NCI-H1694 treated with DMSO at 0.1 percent for 48 hours (cell line): ENCODE measurements at regions not wholly inside any gene's neighbourhood (a gene's known extent, or its start where the extent isn't known, plus 50 kb on each side); places are given as distances from the start of the nearest gene placed in this dataset.

Experiments
- DNase-seq: peaks from one replicate; lab custom pipeline; 2025; lab: John Stamatoyannopoulos, UW

DNA sequence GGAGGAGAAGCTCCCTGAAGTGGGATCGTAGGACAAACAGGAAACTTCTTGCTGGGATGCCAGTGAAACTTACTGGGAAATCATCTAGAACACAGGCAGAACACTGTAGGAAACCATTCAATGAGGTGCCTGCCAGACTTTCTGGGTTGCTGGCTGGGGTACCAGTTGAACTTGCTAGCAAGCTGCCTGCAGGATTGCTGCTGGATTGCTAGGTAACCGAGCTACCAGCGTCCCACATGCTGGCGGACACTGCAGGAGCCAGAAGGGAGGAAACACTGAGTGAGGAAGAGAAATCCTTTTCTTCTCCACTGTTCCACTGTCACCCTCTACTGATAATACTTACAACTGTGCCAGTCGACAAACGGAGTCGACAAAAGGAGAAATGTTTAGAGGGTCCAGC is 91.3 kb upstream of the SLC35B3 start:
- no peak for DNase-seq

- no peak for DNase-seq
Observed at GRCh38 chr6:8525370-8525769, 90.0 kb upstream of the SLC35B3 start.

- DNase-seq = no peak
Observed at GRCh38 chr6:8513174-8513573, 77.8 kb upstream of the SLC35B3 start.

DNA sequence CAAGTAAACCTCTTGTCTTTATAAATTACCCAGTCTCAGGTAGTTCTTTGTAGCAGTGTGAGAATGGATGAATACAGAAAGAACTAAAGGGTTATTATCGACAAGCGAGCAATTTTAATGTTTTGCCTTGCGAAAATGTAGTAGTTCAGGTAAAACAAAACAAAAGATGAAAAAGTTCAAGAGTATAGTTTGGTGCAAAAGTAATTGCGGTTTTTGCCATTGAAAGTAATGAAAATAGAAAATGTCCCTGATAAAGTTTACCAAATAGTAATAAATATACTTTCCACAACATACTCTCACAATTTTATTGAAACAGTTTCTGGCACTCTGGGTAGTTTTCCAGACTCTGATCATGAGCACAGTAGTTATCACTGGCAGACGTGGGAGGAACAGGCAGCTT is 71.9 kb upstream of the SLC35B3 start:
- no peak for DNase-seq

GRCh38 chr6:8506126-8506525 is 70.8 kb upstream of the SLC35B3 start:
- no peak for DNase-seq

GRCh38 chr6:8499540-8499939 is 64.2 kb upstream of the SLC35B3 start:
- DNase-seq = no peak

- DNase-seq = no peak
Observed at GRCh38 chr6:8494730-8495129, 59.4 kb upstream of the SLC35B3 start.

- no peak for DNase-seq
Observed at GRCh38 chr6:8492536-8493133, 57.3 kb upstream of the SLC35B3 start.
